Activated T-cell treated with anti-CD3 and anti-CD28 coated beads, Interleukin-2, amount 50 U/mL, for 48 hours (primary cell): ENCODE measurements at regions not wholly inside any gene's neighbourhood (a gene's known extent, or its start where the extent isn't known, plus 50 kb on each side); places are given as distances from the start of the nearest gene placed in this dataset.
"Not testable (repeated sequence)": the region's sequence is repeated elsewhere in the genome, so short reads cannot be mapped to it uniquely, and the experiment has no call there.

Experiments used
- DNase-seq, 2 experiments: peaks; one replicate each; pipeline ENCODE4 v3.0.0-alpha.2; 2020

GRCh38 chr15:88965097-88965496, 51.9 kb upstream of the MFGE8 start:
- DNase-seq, result not testable (repeated sequence)

DNA sequence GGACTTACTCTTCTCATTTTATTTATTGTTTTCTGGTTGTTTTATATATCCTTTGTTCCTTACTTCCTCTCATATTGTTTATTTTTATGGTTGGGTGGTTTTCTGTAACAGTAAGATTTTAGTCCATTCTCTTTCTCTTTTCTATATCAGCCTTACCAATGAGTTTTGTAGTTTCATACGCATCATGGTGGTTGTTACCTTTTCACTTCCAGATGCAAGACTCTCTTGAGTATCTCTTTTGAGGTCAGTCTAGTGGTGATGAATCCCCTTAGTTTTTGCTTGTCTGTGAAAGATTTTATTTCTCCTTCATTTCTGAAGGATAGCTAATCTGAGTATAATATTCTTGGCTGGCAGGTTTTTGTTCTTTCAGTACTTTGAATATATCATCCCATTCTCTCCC, 57.1 kb upstream of the MFGE8 start:
- no peak for DNase-seq

DNA sequence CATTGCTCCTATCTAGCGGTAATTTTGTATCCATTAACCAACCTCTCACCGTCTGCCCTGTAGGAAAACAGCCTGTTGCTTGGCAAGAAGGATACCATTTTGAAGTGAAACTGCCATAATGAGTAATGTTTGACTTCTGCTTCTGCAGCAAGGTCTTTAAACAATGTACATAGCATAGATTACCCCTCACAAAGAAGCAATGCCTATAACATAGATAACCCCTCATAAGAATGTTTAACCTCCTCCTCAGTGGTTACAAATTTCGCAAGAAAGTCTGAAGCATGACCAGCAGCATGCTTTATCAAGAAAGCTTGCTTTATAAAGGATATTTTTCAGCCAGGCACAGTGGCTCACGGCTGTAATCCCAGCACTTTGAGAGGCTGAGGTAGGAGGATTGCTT, 61.2 kb upstream of the MFGE8 start:
- no peak for DNase-seq

GRCh38 chr15:88975891-88976290, 62.7 kb upstream of the MFGE8 start:
- DNase-seq, result no peak

DNA sequence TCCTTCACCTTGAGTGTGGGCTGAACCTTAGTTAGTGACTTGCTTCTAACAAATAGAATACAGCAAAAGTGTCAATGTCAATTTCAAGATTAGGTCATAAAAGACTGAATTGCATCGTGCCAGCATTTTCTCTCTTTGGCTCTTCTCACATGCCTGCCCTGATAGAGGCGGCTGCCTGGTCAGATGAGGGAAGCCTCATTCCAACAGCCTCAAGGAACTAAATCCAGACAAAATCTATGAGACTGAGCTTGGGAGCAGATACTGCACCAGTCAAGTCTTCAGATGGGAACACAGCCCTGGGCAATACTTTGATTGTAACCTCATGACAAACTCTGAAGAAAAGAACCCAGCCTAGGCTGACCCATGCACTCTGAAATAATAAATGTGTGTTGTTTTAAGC, 63.5 kb upstream of the MFGE8 start:
- no peak for DNase-seq

GRCh38 chr15:88979674-88980073, 66.5 kb upstream of the MFGE8 start:
- DNase-seq, result no peak

DNA sequence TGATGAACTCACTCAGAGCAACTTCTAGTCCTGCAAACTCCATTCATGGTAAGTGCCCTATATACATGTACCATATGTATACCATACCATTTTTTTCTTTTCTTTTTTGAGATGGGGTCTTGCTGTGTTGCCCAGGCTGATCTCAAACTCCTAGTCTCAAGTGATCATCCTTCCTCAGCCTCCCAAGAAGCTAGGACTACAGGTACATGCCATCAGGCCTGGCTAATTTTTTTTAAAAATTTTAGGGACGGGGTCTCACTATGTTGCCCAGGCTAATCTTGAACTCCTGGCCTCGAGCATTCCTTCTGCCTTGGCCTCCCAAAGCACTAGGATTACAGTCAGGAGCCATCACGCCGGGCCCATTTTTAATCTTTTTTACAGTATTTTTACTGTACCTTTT, 67.3 kb upstream of the MFGE8 start:
- no peak for DNase-seq

GRCh38 chr15:88981244-88982215, 68.4 kb upstream of the MFGE8 start:
- DNase-seq, result no peak

DNA sequence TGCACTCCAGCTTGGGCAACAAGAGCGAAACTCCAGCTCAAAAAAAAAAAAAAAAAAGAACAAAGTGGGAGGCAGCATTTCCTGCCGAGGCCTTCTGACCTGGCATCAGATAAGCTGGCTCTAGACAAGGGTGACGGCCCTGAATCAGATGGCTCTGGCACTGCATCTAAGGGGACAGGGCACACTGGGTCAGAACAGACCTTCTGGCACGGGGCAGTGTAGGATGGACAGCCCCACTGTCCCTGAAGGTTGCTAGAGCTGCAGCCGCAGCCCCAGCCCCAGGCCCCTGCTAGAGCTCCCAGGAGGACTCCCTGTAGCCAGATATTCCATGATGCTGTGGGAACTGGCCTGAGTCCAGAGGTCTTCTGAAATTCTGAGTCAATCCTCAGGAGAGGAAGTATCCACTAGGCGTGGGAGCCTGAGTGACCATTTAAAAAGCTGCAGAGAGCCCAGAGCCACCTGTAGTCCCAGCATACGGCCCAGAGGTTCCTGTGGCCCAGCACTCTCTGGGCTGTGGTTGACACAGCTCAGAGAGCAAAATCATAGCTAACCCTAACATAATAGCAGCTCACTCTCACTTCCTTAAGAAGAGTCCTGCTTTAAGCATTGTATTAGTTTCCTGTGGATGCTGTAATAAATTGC, 69.2 kb upstream of the MFGE8 start:
- DNase-seq, result no peak

GRCh38 chr15:88982946-88983342, 69.8 kb upstream of the MFGE8 start:
- DNase-seq, result no peak

GRCh38 chr15:88983861-88984429, 70.8 kb upstream of the MFGE8 start:
- DNase-seq, result no peak

DNA sequence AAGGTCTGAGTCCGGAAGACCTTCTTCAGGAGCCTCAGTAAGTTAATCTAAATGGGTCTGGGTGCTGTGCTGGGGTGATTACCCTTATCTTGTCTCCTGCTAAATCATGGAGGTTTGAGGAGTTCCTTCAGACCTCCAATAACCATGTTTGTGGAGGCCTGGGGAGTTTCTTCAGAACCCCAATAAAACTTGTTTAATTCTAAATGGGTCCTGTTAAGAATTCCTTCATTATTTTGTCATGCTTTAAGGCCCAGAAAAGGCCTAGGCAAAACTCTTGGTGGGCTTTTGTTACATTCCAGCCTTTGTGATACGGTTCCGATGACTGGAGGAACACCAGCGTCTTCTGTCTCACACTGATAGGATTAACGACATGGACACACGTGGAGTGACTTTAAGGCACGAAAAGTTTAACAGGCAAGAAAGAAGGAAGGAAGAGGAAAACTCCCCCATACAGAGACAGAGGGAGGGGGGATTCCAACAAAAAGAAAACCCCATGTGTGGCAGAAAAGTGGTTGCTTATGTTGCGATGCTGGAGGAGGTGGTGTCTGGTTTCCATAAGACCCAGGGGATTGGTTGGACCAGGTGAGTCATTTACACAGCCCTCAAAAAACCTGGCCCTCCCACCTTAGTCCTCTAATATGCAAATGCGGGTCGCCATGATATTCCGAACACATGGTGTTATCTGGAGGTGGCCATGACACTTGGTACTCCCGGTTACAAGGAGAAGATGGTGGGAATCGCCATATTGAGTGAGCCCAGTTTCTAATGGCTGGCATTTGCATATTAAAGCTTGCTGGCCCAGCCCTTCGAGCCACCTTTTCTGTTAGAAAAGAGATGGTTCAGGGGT, 72.6 kb upstream of the MFGE8 start:
- DNase-seq, result no peak

- no peak for DNase-seq
These were observed 73.9 kb upstream of the MFGE8 start for GRCh38 chr15:88986949-88987590.

DNA sequence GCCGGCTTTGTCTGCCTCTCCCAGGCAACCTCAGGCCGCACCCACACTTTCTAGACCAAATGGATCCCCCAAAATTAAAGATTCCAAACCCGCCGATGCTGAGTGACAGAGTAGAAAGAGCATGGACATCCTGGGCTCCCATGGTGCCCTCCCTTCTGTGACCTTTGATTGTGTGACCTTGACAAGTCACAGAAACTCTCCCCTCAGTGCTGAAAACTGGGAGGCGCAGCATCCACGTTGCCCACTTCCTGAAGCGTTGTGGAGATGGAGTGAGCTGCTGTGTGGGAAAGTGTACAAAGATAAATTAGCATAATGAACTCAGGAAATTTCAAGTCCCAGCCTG, 74.4 kb upstream of the MFGE8 start:
- no peak for DNase-seq

DNA sequence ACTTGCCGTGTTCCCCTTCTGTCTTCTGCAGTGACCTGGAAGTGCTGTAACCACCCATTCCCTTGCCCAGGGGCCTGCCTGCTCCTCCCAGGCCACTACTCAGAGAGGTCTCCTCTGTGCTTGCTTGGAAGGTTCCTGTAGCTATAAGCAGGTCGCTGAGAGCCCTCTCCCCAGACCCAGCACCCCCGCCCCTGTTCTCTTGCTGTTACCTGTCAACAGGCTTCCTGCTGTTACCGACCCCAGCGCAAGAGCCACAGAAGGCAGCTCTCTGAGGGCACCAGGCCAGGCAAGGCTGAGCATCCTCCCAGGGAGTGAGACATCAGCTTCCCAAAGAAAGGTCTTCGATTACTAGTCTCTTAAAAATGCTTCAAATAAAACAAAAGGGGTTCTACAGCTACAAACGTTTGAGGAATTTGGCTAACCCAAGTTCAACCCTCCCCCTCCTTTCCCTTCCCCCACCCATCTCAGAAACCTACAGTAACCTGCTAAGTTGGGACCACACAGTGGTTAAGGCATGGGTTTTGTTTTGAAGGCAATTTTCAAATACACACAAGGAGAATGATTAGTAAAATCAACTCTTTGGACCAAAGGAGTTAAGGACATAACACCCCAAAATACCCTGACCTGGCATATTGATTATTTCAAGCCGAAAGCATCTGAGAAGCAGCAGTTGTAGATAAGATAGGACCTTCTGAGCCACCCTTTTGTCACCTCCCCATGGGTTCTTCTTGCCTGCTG, 74.9 kb upstream of the MFGE8 start:
- no peak for DNase-seq

GRCh38 chr15:88989578-88989977, 76.4 kb upstream of the MFGE8 start:
- no peak for DNase-seq

DNA sequence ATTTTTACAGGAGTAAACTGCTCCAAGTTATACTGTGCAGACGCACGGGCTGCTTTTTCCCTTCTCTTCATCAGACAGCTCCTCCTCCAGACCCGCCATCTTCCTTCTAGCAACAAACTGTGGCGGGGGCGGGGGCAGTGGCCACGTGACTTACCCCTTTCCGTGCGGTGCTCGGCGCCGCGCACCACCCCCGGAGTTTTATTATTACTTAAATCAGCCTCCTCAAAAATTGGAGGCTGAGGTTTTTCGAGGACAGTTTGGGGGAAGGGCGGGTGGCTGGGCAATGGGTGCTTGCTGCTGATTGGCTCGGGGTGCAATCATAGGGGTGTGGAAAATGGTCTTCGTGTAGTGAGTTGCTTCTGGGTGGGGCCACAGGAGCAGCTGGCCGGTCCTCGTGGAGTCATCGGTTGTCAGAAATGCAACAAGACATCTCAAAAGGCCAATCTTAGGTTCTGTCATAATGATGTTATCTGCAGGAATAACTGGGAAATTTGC, 77.1 kb upstream of the MFGE8 start:
- DNase-seq, result no peak

- DNase-seq, result no peak
These were observed 79.0 kb upstream of the MFGE8 start for GRCh38 chr15:88992216-88992615.

- no peak for DNase-seq
These were observed 79.8 kb upstream of the MFGE8 start for GRCh38 chr15:88992912-88993376.

DNA sequence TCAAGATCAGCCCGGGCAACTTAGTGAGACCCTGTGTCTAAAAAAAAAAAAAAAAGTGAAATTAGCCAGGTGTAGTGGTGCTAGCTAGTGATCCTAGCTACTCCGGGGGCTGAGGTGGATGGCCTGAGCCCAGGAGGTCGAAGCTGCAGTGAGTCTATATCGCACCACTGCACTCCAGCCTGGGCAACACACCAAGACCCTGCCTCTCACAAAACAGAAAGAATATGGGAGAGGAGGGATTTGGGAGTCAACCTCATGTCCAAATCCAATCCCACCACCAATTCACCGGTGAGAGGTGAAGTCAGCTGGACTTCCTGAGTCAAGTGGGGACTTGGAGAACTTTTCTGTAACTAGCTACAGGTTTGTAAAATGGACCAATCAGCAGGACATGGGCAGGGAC, 80.5 kb upstream of the MFGE8 start:
- no peak for DNase-seq

DNA sequence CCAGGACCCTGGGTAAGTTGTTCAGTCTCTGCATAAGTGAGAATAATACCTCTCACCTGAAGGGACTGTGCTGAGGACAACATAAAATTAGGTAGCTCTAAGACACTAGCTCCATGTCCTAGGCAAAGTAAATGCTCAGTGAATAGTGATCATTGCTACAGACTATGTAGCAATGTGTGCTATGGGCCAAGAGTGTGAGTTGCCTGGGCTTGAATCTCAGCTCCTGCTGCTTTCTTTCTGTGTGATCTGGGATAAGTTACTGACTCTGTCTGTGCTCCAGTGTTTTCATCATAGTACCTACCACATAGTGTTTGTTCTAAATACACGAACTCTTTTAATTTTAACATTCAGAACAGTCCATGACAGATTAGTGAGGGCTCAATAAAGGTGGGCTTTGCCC, 81.1 kb upstream of the MFGE8 start:
- DNase-seq, result no peak

DNA sequence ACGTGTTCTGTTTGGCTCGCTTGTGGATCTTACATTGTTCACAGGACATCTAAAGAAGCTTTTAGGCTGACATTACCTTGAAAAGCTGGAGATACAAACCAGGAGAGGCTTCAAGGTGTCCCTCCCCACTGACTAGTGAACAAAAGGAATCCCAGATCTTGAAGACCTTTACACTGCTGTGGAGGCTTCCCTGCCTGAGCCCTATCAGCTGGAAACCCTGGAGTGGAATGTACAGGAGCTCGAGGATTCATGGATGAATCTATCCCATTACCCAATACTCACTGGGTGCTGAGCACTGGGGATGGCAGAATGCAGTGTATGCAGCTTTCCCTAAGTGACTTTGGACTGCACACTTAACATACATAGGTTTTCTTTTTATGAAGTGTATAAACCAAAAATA, 82.3 kb upstream of the MFGE8 start:
- DNase-seq, result no peak
